Osteoblast (primary cell): ENCODE measurements at regions not wholly inside any gene's neighbourhood (a gene's known extent, or its start where the extent isn't known, plus 50 kb on each side); places are given as distances from the start of the nearest gene placed in this dataset.

Experiments used
- DNase-seq: peaks from one replicate; pipeline ENCODE4 v3.0.0; 2011; ENCODE audit warnings: low spot score, mixed read lengths; ENCODE audit not compliant: insufficient read length; ENCODE audit errors: missing footprints
- H2AFZ ChIP-seq: 2 replicates; pipeline ENCODE4 v1.6.0; 2011; ENCODE audit warnings: mild to moderate bottlenecking, low read length
- H3K27ac ChIP-seq: 2 replicates; pipeline ENCODE4 v1.5.1; 2011; ENCODE audit warnings: mild to moderate bottlenecking, low read depth, low read length, moderate library complexity
- H3K27me3 ChIP-seq: 2 replicates; pipeline ENCODE4 v1.6.0; 2012; ENCODE audit warnings: mild to moderate bottlenecking, control low read depth, inconsistent platforms, low read length, moderate library complexity; ENCODE audit not compliant: insufficient read depth
- H3K36me3 ChIP-seq: 2 replicates; pipeline ENCODE4 v1.5.1; 2011; ENCODE audit warnings: mild to moderate bottlenecking, low read length, control low read depth, moderate library complexity; ENCODE audit not compliant: insufficient read depth
- H3K4me1 ChIP-seq: 2 replicates; pipeline ENCODE4 v1.5.1; 2011; ENCODE audit warnings: mild to moderate bottlenecking, low read length, control low read depth, moderate library complexity; ENCODE audit not compliant: insufficient read depth
- H3K4me2 ChIP-seq: 2 replicates; pipeline ENCODE4 v1.6.0; 2011; ENCODE audit warnings: mild to moderate bottlenecking, low read length; ENCODE audit not compliant: insufficient read depth
- H3K4me3 ChIP-seq: fragments of 200-600 bp; sonication (generic); 3 replicates; pipeline ENCODE4 v1.5.1; 2012; ENCODE audit warnings: mild to moderate bottlenecking, low read length, inconsistent platforms; ENCODE audit not compliant: insufficient read depth
- H3K79me2 ChIP-seq: 2 replicates; pipeline ENCODE4 v1.6.0; 2012; ENCODE audit warnings: mild to moderate bottlenecking, low read length, control low read depth, inconsistent platforms; ENCODE audit not compliant: insufficient read depth
- H3K9me3 ChIP-seq: 2 replicates; pipeline ENCODE4 v1.5.1; 2011; ENCODE audit warnings: low read depth, low read length, control low read depth
- H4K20me1 ChIP-seq: 2 replicates; pipeline ENCODE4 v1.6.0; 2012; ENCODE audit warnings: mild to moderate bottlenecking, low read length, control low read depth; ENCODE audit not compliant: insufficient read depth
- CTCF ChIP-seq: IDR thresholded peaks from 2 replicates; pipeline ENCODE4 v1.5.1; 2011; ENCODE audit warnings: mild to moderate bottlenecking, low read depth, low read length, moderate library complexity; ENCODE audit errors: extremely low read depth

GRCh38 chr15:69610277-69610676, 157.7 kb downstream of the RPLP1 start:
- Histone ChIP-seq H3K79me2 (no peaks in the 10 kb centered on the region), H3K4me3 (no peak overlapping the region), H3K4me2 (no peak overlapping the region), H2AFZ (no peak overlapping the region), H3K4me1 (no peaks in the 10 kb centered on the region), H3K36me3 (no peaks in the 10 kb centered on the region), H3K27me3 (peaks cover 59% of the 10 kb centered on the region), H3K27ac (no peak overlapping the region), H4K20me1 (no peaks in the 10 kb centered on the region), H3K9me3 (no peaks in the 10 kb centered on the region)
- no peak for DNase-seq
- no peak for TF ChIP-seq CTCF

- Histone ChIP-seq H3K36me3 (no peaks in the 10 kb centered on the region), H3K79me2 (no peaks in the 10 kb centered on the region), H3K27ac (no peak overlapping the region), H3K27me3 (peaks cover 56% of the 10 kb centered on the region), H3K4me1 (no peaks in the 10 kb centered on the region), H3K4me2 (no peak overlapping the region), H4K20me1 (no peaks in the 10 kb centered on the region), H3K9me3 (no peaks in the 10 kb centered on the region), H3K4me3 (no peak overlapping the region), H2AFZ (no peak overlapping the region)
- TF ChIP-seq CTCF: no peak
- DNase-seq: no peak
Observed at GRCh38 chr15:69610858-69611257, 158.2 kb downstream of the RPLP1 start.

DNA sequence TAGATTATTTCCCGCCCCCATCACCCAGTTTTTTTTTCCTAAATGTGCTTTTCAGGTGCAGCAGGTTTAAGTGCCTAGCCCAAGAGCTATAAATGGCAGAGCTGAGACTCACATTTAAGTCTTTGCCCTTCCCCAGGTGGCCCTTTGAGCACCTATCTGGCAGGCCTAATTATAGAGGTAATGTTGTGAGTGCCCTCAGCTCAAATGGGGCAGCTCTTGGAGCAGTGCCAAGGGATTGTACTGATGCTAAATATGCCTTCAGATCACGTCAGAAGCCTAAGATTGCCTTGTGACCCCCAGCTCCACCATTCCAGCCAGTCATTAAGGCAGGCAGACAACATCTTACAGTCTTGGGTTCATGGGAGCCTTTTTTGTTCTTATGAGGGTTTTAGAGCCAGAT, 159.5 kb downstream of the RPLP1 start:
- Histone ChIP-seq H3K27ac (no peak overlapping the region), H2AFZ (no peak overlapping the region), H3K4me1 (no peaks in the 10 kb centered on the region), H3K79me2 (no peaks in the 10 kb centered on the region), H3K4me2 (no peak overlapping the region), H3K27me3 (peaks cover 50% of the 10 kb centered on the region), H3K4me3 (no peak overlapping the region), H3K36me3 (no peaks in the 10 kb centered on the region), H4K20me1 (no peaks in the 10 kb centered on the region), H3K9me3 (no peaks in the 10 kb centered on the region)
- TF ChIP-seq CTCF: no peak
- no peak for DNase-seq

DNA sequence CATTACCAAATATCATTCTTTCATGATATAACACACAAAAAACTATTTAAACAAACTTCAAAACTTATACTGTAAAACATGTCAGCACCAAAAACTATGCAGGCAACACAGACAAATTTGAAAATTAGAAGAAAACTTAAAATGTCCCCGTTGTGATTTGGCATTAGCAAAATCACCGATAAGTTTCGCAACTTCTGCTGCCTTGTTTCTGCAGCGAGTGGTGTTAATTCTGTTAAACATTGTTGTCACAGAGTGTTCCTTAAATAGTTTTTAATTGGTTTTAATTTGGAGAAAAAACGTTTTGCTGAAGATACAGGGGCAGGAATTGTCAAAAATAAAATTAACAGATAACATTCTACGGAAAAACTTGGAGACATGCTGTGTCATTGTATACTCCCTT, 160.6 kb downstream of the RPLP1 start:
- no peak for DNase-seq
- no peaks in the 10 kb centered on the region for H3K79me2 ChIP-seq

More for the DNA sequence above, 160.6 kb downstream of the RPLP1 start:
- Histone ChIP-seq H3K9me3 (no peaks in the 10 kb centered on the region), H2AFZ (no peak overlapping the region), H3K4me2 (no peak overlapping the region), H3K27me3 (peaks cover 46% of the 10 kb centered on the region), H3K4me1 (no peaks in the 10 kb centered on the region), H3K4me3 (no peak overlapping the region), H4K20me1 (no peaks in the 10 kb centered on the region), H3K36me3 (no peaks in the 10 kb centered on the region), H3K27ac (no peak overlapping the region)
- no peak for TF ChIP-seq CTCF
